GM12874 (cell line): ENCODE measurements at regions not wholly inside any gene's neighbourhood (a gene's known extent, or its start where the extent isn't known, plus 50 kb on each side); places are given as distances from the start of the nearest gene placed in this dataset.

Experiments used
- TF ChIP-seq, protein P1 (sequence below): IDR thresholded peaks from 2 replicates; pipeline ENCODE4 v1.5.1; 2011; ENCODE audit warnings: low read depth, mild to moderate bottlenecking, control low read depth, low read length, moderate library complexity; ENCODE audit not compliant: insufficient read depth

DNA sequence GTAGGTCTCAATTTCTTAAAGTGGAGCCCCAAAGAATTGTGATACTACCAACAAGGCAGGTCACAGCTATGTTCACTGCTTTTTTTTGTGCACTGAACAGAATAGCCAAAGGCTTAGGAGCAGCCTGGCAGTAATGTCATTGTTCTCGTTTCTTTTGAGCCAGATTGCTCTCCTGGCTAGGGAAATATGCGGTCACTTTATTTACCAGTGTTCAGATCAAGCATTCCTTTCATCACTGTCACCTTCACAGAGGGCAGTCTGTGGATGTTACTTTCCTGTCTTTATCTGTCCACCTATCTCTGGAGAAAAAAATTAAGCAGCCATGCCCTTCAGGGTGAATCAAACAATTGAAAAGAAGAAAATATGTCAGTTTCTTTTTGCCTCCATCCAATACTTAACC lies 159.6 kb downstream of the BTG1 start:
- TF ChIP-seq, protein P1, sequence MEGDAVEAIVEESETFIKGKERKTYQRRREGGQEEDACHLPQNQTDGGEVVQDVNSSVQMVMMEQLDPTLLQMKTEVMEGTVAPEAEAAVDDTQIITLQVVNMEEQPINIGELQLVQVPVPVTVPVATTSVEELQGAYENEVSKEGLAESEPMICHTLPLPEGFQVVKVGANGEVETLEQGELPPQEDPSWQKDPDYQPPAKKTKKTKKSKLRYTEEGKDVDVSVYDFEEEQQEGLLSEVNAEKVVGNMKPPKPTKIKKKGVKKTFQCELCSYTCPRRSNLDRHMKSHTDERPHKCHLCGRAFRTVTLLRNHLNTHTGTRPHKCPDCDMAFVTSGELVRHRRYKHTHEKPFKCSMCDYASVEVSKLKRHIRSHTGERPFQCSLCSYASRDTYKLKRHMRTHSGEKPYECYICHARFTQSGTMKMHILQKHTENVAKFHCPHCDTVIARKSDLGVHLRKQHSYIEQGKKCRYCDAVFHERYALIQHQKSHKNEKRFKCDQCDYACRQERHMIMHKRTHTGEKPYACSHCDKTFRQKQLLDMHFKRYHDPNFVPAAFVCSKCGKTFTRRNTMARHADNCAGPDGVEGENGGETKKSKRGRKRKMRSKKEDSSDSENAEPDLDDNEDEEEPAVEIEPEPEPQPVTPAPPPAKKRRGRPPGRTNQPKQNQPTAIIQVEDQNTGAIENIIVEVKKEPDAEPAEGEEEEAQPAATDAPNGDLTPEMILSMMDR: no peak

DNA sequence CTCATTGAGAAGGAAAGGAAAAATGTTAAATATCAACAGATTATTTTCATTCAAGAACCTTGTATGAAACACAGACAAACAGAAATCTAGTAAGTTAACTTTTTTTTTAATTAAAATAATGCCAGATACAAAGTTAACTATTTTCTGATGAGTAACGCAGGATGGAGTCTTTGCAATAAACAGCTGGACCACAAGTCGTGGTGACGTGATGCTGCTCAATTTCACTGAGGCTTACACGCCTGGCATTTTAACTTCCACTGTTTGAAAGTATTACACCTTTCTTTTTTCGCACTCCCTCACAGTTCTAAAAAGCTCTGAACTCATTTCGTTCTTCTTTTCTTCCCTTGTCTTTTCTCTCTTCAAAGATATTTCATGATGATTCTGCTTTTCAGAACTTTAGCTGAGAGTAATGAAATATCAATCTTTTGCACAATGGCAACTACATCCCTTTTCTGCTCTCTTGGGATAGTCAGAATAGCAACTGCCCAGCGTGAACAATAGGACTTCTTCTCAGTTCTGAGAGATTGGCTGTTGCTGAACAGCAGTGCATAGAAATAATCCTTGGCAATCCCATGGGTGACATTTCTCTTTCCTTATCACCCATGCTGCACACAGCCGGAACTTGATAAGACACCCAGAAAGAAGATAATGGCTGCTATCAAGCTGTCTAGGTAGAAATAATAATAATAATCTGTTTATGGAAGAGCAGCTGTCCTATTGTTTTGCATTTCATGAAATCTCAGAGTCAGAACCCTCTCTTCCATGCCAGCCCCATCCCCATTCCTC lies 160.5 kb downstream of the BTG1 start:
- TF ChIP-seq, protein P1: no peak

- TF ChIP-seq, protein P1: no peak
Measured at GRCh38 chr12:91984556-91984955, 161.1 kb downstream of the BTG1 start.

DNA sequence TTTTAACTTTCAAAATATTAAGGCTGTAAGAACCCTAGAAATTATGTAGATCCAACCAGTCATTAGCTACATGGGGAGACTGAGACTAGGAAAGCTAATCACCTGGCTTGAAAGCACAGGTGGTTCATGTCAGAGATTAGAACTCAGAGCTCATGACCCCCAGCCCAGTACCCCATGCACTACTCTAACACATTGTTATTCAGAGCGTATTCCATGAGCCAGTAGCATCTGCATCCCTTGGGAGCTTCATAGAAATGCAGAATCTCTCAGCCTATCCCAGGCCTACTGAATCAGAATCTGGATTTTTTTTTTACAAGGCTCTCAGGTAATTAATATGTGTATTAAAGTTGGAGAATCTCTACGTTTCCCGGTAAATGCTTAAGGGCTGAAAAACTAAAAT lies 161.7 kb downstream of the BTG1 start:
- TF ChIP-seq, protein P1: no peak

- TF ChIP-seq, protein P1: no peak
Measured at GRCh38 chr12:91982946-91983345, 162.7 kb downstream of the BTG1 start.

DNA sequence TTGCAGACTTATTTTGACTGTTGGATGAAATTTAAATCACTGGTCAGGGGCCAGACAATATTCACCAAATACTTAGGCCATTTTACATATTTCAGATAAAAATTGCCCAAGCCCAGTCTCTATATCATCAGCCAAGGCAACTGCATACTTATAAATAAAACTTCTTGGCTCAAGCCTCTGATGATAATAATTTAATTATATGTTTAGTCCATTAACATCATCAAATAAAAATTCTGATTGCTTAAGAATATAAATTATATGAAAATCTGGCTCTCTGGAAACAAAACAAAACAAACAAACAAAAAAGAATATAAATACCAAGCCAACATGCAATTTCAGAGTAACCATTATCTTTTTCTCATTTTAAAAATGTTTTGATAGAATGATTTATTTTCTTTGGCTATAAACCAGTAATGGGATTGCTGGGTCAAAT lies 165.2 kb downstream of the BTG1 start:
- TF ChIP-seq, protein P1: no peak

- TF ChIP-seq, protein P1: no peak
Measured at GRCh38 chr12:91978143-91978542, 167.5 kb downstream of the BTG1 start.
